K562 (cell line): ENCODE measurements at regions not wholly inside any gene's neighbourhood (a gene's known extent, or its start where the extent isn't known, plus 50 kb on each side); places are given as distances from the start of the nearest gene placed in this dataset.

Experiments used
- ATAC-seq: fragments of 200-7000 bp; cut with Tn5 transposase; 3 replicates; pipeline ENCODE4 v1.9.1; 2020; ENCODE audit warnings: moderate library complexity
- BruUV-seq: library from RNA; stranded (reverse); fragments of 400-500 nt; replicated peaks from 2 replicates; lab custom pipeline; 2021; lab: Mats Ljungman, UMichigan
- CTCF ChIA-PET: fragments of 300-600 bp; formaldehyde crosslinking; extraction: SDS; loops from one replicate; lab custom pipeline; 2021; ENCODE audit warnings: low intra/inter-chr PET ratio; lab: Yijun Ruan, JAX
- POLR2A ChIA-PET: fragments of 300-600, 350-650 bp; sonication (Branson Sonifier 250); formaldehyde crosslinking; extraction: SDS; loops from one replicate; lab custom pipeline; 2021; ENCODE audit warnings: antibody characterized with exemption, inconsistent platforms; lab: Yijun Ruan, JAX
- DNase-seq, 4 experiments: peaks; one replicate each; pipeline versions ENCODE4 v3.0.0 to v3.0.0-alpha.2; 2011 to 2018; ENCODE audit warnings: low spot score in 3 of 4, mixed read lengths in 3 of 4; ENCODE audit errors: extremely low read depth in 1 of 4
- FAIRE-seq: peaks from 2 replicates; lab custom pipeline; 2011; peaks lifted over from hg19 to GRCh38; lab: Jason Lieb, UNC
- H2AFZ ChIP-seq: 2 replicates; pipeline ENCODE4 v1.6.0; 2011; ENCODE audit warnings: low read depth, low read length, control low read depth, inconsistent platforms
- H3K27ac ChIP-seq: fragments of 200-600 bp; 3 replicates; pipeline ENCODE4 v1.8.0; 2011; ENCODE audit warnings: low read depth, mild to moderate bottlenecking, control low read depth, inconsistent platforms, low read length, moderate library complexity, mixed read lengths; ENCODE audit errors: extremely low read depth
- H3K27me3 ChIP-seq, 2 experiments: fragments of 300-600 bp in 1 of 2; 2 replicates in 1 of 2; 3 replicates in 1 of 2; pipeline versions ENCODE4 v1.6.0 to v1.8.0; 2011; ENCODE audit warnings: inconsistent platforms in 2 of 2, low read length in 2 of 2, mild to moderate bottlenecking in 1 of 2, mixed read lengths in 1 of 2, moderate library complexity in 1 of 2; ENCODE audit not compliant: control insufficient read depth in 2 of 2, insufficient read depth in 2 of 2
- H3K36me3 ChIP-seq: fragments of 300-600 bp; 3 replicates; pipeline ENCODE4 v1.8.0; 2011; ENCODE audit warnings: mild to moderate bottlenecking, low read length, inconsistent platforms; ENCODE audit not compliant: control insufficient read depth, insufficient read depth
- H3K4me1 ChIP-seq, 2 experiments: fragments of 200-600 bp in 1 of 2; replicated peaks in 1 of 2; 2 replicates in 1 of 2; 3 replicates in 1 of 2; pipeline versions ENCODE4 v1.5.1 to v1.8.0; 2011; ENCODE audit warnings: inconsistent platforms in 2 of 2, low read length in 2 of 2, mild to moderate bottlenecking in 1 of 2, mixed read lengths in 1 of 2, moderate library complexity in 1 of 2; ENCODE audit not compliant: control insufficient read depth in 2 of 2, insufficient read depth in 2 of 2
- H3K4me2 ChIP-seq: 2 replicates; pipeline ENCODE4 v1.6.1; 2011; ENCODE audit warnings: low read length, control low read depth, inconsistent platforms, mixed read lengths; ENCODE audit not compliant: insufficient read depth
- H3K4me3 ChIP-seq: fragments of 200-600 bp; sonication (generic), shearing (Covaris generic); 2 replicates; pipeline ENCODE4 v1.5.1; 2016; ENCODE audit warnings: control low read depth, inconsistent platforms
- H3K79me2 ChIP-seq: fragments of 200-600 bp; 3 replicates; pipeline ENCODE4 v1.8.0; 2011; ENCODE audit warnings: low read length, inconsistent platforms; ENCODE audit not compliant: control insufficient read depth, insufficient read depth
- H3K9ac ChIP-seq, 2 experiments: 2 replicates each; pipeline versions ENCODE4 v1.6.0 to v1.6.1; 2011; ENCODE audit warnings: low read depth in 2 of 2, low read length in 2 of 2, control low read depth in 1 of 2, inconsistent platforms in 1 of 2, mild to moderate bottlenecking in 1 of 2, mixed read lengths in 1 of 2; ENCODE audit not compliant: insufficient read depth in 1 of 2
- H3K9me1 ChIP-seq: one replicate; pipeline ENCODE4 v1.6.0; 2011; ENCODE audit warnings: inconsistent platforms, mild to moderate bottlenecking, low read length, moderate library complexity; ENCODE audit not compliant: control insufficient read depth, insufficient read depth
- H3K9me3 ChIP-seq: replicated peaks from 2 replicates; pipeline ENCODE4 v1.5.1; 2011; ENCODE audit warnings: low read depth, low read length, inconsistent platforms; ENCODE audit not compliant: control insufficient read depth, insufficient read depth
- H4K20me1 ChIP-seq: replicated peaks from 2 replicates; pipeline ENCODE4 v1.6.1; 2011; ENCODE audit warnings: low read length, inconsistent platforms, mixed read lengths; ENCODE audit not compliant: control insufficient read depth, insufficient read depth
- COPS2 ChIP-seq: fragments of 450-650 bp; conservative IDR thresholded peaks from 2 replicates; pipeline ENCODE4 v1.6.1; 2016; ENCODE audit warnings: mild to moderate bottlenecking, moderate library complexity
- CREM ChIP-seq: IDR thresholded peaks from 2 replicates; pipeline ENCODE4 v1.6.1; 2014; ENCODE audit warnings: antibody characterized with exemption, low read depth
- DIDO1 ChIP-seq: fragments of 450-650 bp; IDR thresholded peaks from 2 replicates; pipeline ENCODE4 v1.6.1; 2016; ENCODE audit warnings: low read depth, missing biosample characterization, missing genetic modification characterization
- ERF ChIP-seq: fragments of 450-650 bp; formaldehyde crosslinking; IDR thresholded peaks from 2 replicates; pipeline ENCODE4 v1.4.0; 2020; ENCODE audit warnings: mild to moderate bottlenecking, mixed read lengths
- HDAC1 ChIP-seq, 2 experiments: fragments of 450-650 bp; IDR thresholded peaks; 2 replicates each; pipeline ENCODE4 v1.6.1; 2016 to 2017; ENCODE audit warnings: inconsistent platforms in 1 of 2, mild to moderate bottlenecking in 1 of 2, moderate library complexity in 1 of 2
- L3MBTL2 ChIP-seq: fragments of 450-650 bp; IDR thresholded peaks from 2 replicates; pipeline ENCODE4 v1.6.1; 2016; ENCODE audit warnings: mild to moderate bottlenecking, moderate library complexity
- NEUROD1 ChIP-seq: fragments of 150-350 bp; IDR thresholded peaks from 2 replicates; pipeline ENCODE4 v1.6.1; 2014; ENCODE audit warnings: borderline replicate concordance, low read length, low read depth; ENCODE audit not compliant: partially characterized antibody
- PCBP1 ChIP-seq: fragments of 200-400 bp; formaldehyde crosslinking; IDR thresholded peaks from 2 replicates; pipeline ENCODE4 v1.6.1; 2018; ENCODE audit warnings: mild to moderate bottlenecking, low read depth, low read length; ENCODE audit not compliant: poor library complexity, severe bottlenecking
- SETDB1 ChIP-seq: IDR thresholded peaks from one replicate; pipeline ENCODE4 v1.6.1; 2012; ENCODE audit warnings: low read length, control low read depth, inconsistent platforms
- SIN3B ChIP-seq: fragments of 450-650 bp; IDR thresholded peaks from 2 replicates; pipeline ENCODE4 v1.6.1; 2017; ENCODE audit warnings: low read depth, mild to moderate bottlenecking, moderate library complexity
- SRSF9 ChIP-seq: fragments of 200-400 bp; formaldehyde crosslinking; IDR thresholded peaks from 2 replicates; pipeline ENCODE4 v1.6.1; 2017; ENCODE audit warnings: low read depth, low read length, borderline replicate concordance
- TAL1 ChIP-seq: fragments of 450-650 bp; IDR thresholded peaks from 2 replicates; pipeline ENCODE4 v1.6.1; 2016; ENCODE audit warnings: mild to moderate bottlenecking
- ZNF717 ChIP-seq: fragments of 250-450 bp; sonication (Bioruptor Pico); IDR thresholded peaks from 2 replicates; pipeline ENCODE4 v1.5.0; 2021
- ZSCAN29 ChIP-seq: fragments of 450-650 bp; IDR thresholded peaks from 2 replicates; pipeline ENCODE4 v1.6.1; 2017
- WGBS: fragments of 100-300 bp; shearing (Covaris generic); methylation state at CpG from one replicate; pipeline ENCODE4 v1.1.6; 2016; ENCODE audit warnings: low coverage, mixed read lengths; ENCODE audit not compliant: insufficient coverage; ENCODE audit errors: missing lambda C conversion rate; 5-methylcytosine and 5-hydroxymethylcytosine counted together
- in situ Hi-C: fragments of 300-500 bp; cut with MboI; formaldehyde crosslinking; loops from 4 replicates; pipeline ENCODE4 v1.15.0; 2018; ENCODE audit warnings: inconsistent platforms, mixed read lengths
- intact Hi-C: fragments of 100-400 bp; cut with micrococcal nuclease; formaldehyde crosslinking; loops from 2 replicates; pipeline ENCODE4 v1.14.2; 2022
- TF ChIP-seq, protein P1 (sequence below): fragments of 450-650 bp; formaldehyde crosslinking; IDR thresholded peaks from 2 replicates; pipeline ENCODE4 v1.4.0; 2022; ENCODE audit warnings: mild to moderate bottlenecking, moderate library complexity
- TF ChIP-seq, protein P2 (sequence below): fragments of 150-350 bp; conservative IDR thresholded peaks from 2 replicates; pipeline ENCODE4 v1.6.1; 2014; ENCODE audit warnings: low read length
- TF ChIP-seq, protein P3 (sequence below), 2 experiments: IDR thresholded peaks; 2 replicates each; pipeline ENCODE4 v1.6.1; 2012; ENCODE audit warnings: improper control_type of control experiment in 2 of 2, low read depth in 2 of 2, low read length in 2 of 2, borderline replicate concordance in 1 of 2
- TF ChIP-seq, protein P4 (sequence below): fragments of 450-650 bp; IDR thresholded peaks from 2 replicates; pipeline ENCODE4 v1.6.1; 2016; ENCODE audit warnings: antibody characterized with exemption

DNA sequence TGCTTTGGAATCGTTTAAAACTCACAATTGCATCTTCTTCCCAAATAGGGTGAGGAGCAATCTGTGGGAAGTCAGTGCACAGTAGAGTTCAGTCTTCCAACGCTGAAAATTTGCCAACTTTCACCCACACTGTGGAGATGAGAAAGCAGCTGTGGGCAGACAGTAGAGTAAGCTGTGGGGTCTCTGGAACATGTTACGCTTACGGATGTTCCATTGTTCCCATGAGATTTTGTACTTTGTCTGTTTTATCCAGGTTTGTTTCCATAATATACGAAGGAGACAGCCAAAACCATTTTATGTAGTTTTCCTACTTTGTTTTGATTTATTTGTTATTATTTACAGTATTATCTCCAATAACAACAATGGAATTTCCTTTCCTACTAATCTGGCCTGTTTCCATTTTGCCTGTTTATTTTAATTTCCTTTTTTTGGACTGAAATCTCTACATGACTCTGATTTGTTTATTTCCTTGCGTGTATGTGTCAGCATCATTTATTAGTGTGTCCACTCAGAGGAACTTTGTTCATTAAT is 65.1 kb upstream of the RGL1 start:
- no peak for DNase-seq
- Histone ChIP-seq H3K36me3 (no peaks in the 10 kb centered on the region), H3K4me2 (no peak overlapping the region), H3K4me3 (no peak overlapping the region), H2AFZ (no peak overlapping the region), H3K9ac (no peak overlapping the region), H4K20me1 (no peaks in the 10 kb centered on the region), H3K9me1 (no peaks in the 10 kb centered on the region), H3K9me3 (no peaks in the 10 kb centered on the region), H3K4me1 (no peaks in the 10 kb centered on the region), H3K27me3 (no peaks in the 10 kb centered on the region; a peak in 2 of 5 replicates), H3K79me2 (no peaks in the 10 kb centered on the region), H3K27ac (no peak overlapping the region)
- POLR2A ChIA-PET: no interaction called here
- intact Hi-C loops (no loop called here), in situ Hi-C loops (no loop called here)
- no peak for FAIRE-seq
- CTCF ChIA-PET: no interaction called here
- no peak for ATAC-seq
- WGBS: under 1% methylated on average over 6 of the region's 6 CpGs
- no TSS peak for BruUV-seq
- TF ChIP-seq ZNF717 (CRISPR knock-in tag) (no peak), COPS2 (no peak), ERF (no peak), PCBP1 (no peak), NEUROD1 (no peak), SIN3B (no peak), L3MBTL2 (no peak), ZSCAN29 (no peak), TAL1 (no peak), HDAC1 (IDR thresholded peaks at IDR 0.05) (no peak), CREM (no peak), SRSF9 (no peak), SETDB1 (no peak), DIDO1 (no peak)
- TF ChIP-seq, protein P1, sequence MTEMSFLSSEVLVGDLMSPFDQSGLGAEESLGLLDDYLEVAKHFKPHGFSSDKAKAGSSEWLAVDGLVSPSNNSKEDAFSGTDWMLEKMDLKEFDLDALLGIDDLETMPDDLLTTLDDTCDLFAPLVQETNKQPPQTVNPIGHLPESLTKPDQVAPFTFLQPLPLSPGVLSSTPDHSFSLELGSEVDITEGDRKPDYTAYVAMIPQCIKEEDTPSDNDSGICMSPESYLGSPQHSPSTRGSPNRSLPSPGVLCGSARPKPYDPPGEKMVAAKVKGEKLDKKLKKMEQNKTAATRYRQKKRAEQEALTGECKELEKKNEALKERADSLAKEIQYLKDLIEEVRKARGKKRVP (CRISPR knock-in tag): no peak
- TF ChIP-seq, protein P2, sequence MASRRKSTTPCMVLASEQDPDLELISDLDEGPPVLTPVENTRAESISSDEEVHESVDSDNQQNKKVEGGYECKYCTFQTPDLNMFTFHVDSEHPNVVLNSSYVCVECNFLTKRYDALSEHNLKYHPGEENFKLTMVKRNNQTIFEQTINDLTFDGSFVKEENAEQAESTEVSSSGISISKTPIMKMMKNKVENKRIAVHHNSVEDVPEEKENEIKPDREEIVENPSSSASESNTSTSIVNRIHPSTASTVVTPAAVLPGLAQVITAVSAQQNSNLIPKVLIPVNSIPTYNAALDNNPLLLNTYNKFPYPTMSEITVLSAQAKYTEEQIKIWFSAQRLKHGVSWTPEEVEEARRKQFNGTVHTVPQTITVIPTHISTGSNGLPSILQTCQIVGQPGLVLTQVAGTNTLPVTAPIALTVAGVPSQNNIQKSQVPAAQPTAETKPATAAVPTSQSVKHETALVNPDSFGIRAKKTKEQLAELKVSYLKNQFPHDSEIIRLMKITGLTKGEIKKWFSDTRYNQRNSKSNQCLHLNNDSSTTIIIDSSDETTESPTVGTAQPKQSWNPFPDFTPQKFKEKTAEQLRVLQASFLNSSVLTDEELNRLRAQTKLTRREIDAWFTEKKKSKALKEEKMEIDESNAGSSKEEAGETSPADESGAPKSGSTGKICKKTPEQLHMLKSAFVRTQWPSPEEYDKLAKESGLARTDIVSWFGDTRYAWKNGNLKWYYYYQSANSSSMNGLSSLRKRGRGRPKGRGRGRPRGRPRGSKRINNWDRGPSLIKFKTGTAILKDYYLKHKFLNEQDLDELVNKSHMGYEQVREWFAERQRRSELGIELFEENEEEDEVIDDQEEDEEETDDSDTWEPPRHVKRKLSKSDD: no peak
- TF ChIP-seq, protein P3, sequence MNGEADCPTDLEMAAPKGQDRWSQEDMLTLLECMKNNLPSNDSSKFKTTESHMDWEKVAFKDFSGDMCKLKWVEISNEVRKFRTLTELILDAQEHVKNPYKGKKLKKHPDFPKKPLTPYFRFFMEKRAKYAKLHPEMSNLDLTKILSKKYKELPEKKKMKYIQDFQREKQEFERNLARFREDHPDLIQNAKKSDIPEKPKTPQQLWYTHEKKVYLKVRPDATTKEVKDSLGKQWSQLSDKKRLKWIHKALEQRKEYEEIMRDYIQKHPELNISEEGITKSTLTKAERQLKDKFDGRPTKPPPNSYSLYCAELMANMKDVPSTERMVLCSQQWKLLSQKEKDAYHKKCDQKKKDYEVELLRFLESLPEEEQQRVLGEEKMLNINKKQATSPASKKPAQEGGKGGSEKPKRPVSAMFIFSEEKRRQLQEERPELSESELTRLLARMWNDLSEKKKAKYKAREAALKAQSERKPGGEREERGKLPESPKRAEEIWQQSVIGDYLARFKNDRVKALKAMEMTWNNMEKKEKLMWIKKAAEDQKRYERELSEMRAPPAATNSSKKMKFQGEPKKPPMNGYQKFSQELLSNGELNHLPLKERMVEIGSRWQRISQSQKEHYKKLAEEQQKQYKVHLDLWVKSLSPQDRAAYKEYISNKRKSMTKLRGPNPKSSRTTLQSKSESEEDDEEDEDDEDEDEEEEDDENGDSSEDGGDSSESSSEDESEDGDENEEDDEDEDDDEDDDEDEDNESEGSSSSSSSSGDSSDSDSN (IDR thresholded peaks at IDR 0.05; ENCODE audit: borderline replicate concordance in 1 of 2, low read depth in 2 of 2, low read length in 2 of 2): no peak
- TF ChIP-seq, protein P4, sequence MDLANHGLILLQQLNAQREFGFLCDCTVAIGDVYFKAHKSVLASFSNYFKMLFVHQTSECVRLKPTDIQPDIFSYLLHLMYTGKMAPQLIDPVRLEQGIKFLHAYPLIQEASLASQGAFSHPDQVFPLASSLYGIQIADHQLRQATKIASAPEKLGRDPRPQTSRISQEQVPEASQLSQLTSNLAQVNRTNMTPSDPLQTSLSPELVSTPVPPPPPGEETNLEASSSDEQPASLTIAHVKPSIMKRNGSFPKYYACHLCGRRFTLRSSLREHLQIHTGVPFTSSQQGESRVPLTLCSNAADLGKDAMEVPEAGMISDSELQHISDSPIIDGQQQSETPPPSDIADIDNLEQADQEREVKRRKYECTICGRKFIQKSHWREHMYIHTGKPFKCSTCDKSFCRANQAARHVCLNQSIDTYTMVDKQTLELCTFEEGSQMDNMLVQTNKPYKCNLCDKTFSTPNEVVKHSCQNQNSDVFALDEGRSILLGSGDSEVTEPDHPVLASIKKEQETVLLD: no peak
